ENCODE measurements at regions not wholly inside any gene's neighbourhood (a gene's known extent, or its start where the extent isn't known, plus 50 kb on each side); places are given as distances from the start of the nearest gene placed in this dataset.

GRCh38 chr1:219795363-219795917 is 132.9 kb downstream of the SLC30A10 start:
- 66% methylated on average over 9 of the region's 9 CpGs for WGBS, 2 donors
- Histone ChIP-seq H3K27me3 (ENCODE audit: control insufficient read depth in 1 of 2, insufficient read depth in 2 of 2, low read length in 1 of 2) (no peaks in the 10 kb centered on the region), H3K4me3 (ENCODE audit: low read length in 2 of 2) (no peak overlapping the region), H3K4me1 (ENCODE audit: control insufficient read depth in 1 of 2, insufficient read depth in 2 of 2, low read length in 2 of 2) (no peaks in the 10 kb centered on the region), H3K9me3 (ENCODE audit: control insufficient read depth, low read length) (no peaks in the 10 kb centered on the region), H3K27ac (ENCODE audit: low read depth in 1 of 2, low read length in 2 of 2) (no peak overlapping the region), H3K36me3 (ENCODE audit: control insufficient read depth in 1 of 2, insufficient read depth in 2 of 2, low read length in 1 of 2) (no peaks in the 10 kb centered on the region)
- DNase-seq: no peak
- ATAC-seq (ENCODE audit: low FRiP score): no peak
- intact Hi-C loops (cut with DNase I): no loop called here

- H3K36me3 ChIP-seq (ENCODE audit: control insufficient read depth in 1 of 2, insufficient read depth in 2 of 2, low read length in 1 of 2): no peaks in the 10 kb centered on the region
- no peak for DNase-seq
- H3K4me1 ChIP-seq (ENCODE audit: control insufficient read depth in 1 of 2, insufficient read depth in 2 of 2, low read length in 2 of 2): no peaks in the 10 kb centered on the region
- WGBS, 2 donors: 85 to 89% methylated on average over 8 of the region's 8 CpGs
- intact Hi-C loops (cut with DNase I): no loop called here
- H3K9me3 ChIP-seq (ENCODE audit: control insufficient read depth, low read length): no peaks in the 10 kb centered on the region
- no peak overlapping the region for H3K4me3 ChIP-seq (ENCODE audit: low read length in 2 of 2)
- no peak for ATAC-seq (ENCODE audit: low FRiP score)
- no peaks in the 10 kb centered on the region for H3K27me3 ChIP-seq (ENCODE audit: control insufficient read depth in 1 of 2, insufficient read depth in 2 of 2, low read length in 1 of 2)
- H3K27ac ChIP-seq (ENCODE audit: low read depth in 1 of 2, low read length in 2 of 2): no peak overlapping the region
These were observed 134.1 kb downstream of the SLC30A10 start for GRCh38 chr1:219794085-219794743.

GRCh38 chr1:219792337-219793021 is 135.9 kb downstream of the SLC30A10 start:
- no peak for ATAC-seq (ENCODE audit: low FRiP score)
- Histone ChIP-seq H3K27me3 (ENCODE audit: control insufficient read depth in 1 of 2, insufficient read depth in 2 of 2, low read length in 1 of 2) (no peaks in the 10 kb centered on the region), H3K4me1 (ENCODE audit: control insufficient read depth in 1 of 2, insufficient read depth in 2 of 2, low read length in 2 of 2) (no peaks in the 10 kb centered on the region), H3K36me3 (ENCODE audit: control insufficient read depth in 1 of 2, insufficient read depth in 2 of 2, low read length in 1 of 2) (no peaks in the 10 kb centered on the region), H3K9me3 (ENCODE audit: control insufficient read depth, low read length) (peaks cover 3% of the 10 kb centered on the region), H3K4me3 (ENCODE audit: low read length in 2 of 2) (no peak overlapping the region), H3K27ac (ENCODE audit: low read depth in 1 of 2, low read length in 2 of 2) (no peak overlapping the region)
- intact Hi-C loops (cut with DNase I): no loop called here
- 83 to 87% methylated on average over 3 of the region's 3 CpGs for WGBS, 2 donors
- no peak for DNase-seq

- Histone ChIP-seq H3K9me3 (ENCODE audit: control insufficient read depth, low read length) (peaks cover 3% of the 10 kb centered on the region), H3K4me3 (ENCODE audit: low read length in 2 of 2) (no peak overlapping the region), H3K36me3 (ENCODE audit: control insufficient read depth in 1 of 2, insufficient read depth in 2 of 2, low read length in 1 of 2) (no peaks in the 10 kb centered on the region), H3K27me3 (ENCODE audit: control insufficient read depth in 1 of 2, insufficient read depth in 2 of 2, low read length in 1 of 2) (no peaks in the 10 kb centered on the region), H3K4me1 (ENCODE audit: control insufficient read depth in 1 of 2, insufficient read depth in 2 of 2, low read length in 2 of 2) (no peaks in the 10 kb centered on the region), H3K27ac (ENCODE audit: low read depth in 1 of 2, low read length in 2 of 2) (no peak overlapping the region)
- intact Hi-C loops (cut with DNase I): no loop called here
- ATAC-seq (ENCODE audit: low FRiP score) (no peak), DNase-seq (no peak)
- WGBS, 2 donors: 86 to 88% methylated on average over 2 of the region's 2 CpGs
These were observed 136.6 kb downstream of the SLC30A10 start for GRCh38 chr1:219791766-219792165.

- 14% methylated on average over 5 of the region's 5 CpGs for WGBS, 2 donors
- Histone ChIP-seq H3K9me3 (ENCODE audit: control insufficient read depth, low read length) (peaks cover 3% of the 10 kb centered on the region), H3K27me3 (ENCODE audit: control insufficient read depth in 1 of 2, insufficient read depth in 2 of 2, low read length in 1 of 2) (no peaks in the 10 kb centered on the region), H3K4me3 (ENCODE audit: low read length in 2 of 2) (no peak overlapping the region), H3K4me1 (ENCODE audit: control insufficient read depth in 1 of 2, insufficient read depth in 2 of 2, low read length in 2 of 2) (no peaks in the 10 kb centered on the region), H3K27ac (ENCODE audit: low read depth in 1 of 2, low read length in 2 of 2) (no peak overlapping the region), H3K36me3 (ENCODE audit: control insufficient read depth in 1 of 2, insufficient read depth in 2 of 2, low read length in 1 of 2) (no peaks in the 10 kb centered on the region)
- intact Hi-C loops (cut with DNase I): no loop called here
- DNase-seq (no peak), ATAC-seq (ENCODE audit: low FRiP score) (no peak)
These were observed 137.3 kb downstream of the SLC30A10 start for GRCh38 chr1:219790834-219791615.

DNA sequence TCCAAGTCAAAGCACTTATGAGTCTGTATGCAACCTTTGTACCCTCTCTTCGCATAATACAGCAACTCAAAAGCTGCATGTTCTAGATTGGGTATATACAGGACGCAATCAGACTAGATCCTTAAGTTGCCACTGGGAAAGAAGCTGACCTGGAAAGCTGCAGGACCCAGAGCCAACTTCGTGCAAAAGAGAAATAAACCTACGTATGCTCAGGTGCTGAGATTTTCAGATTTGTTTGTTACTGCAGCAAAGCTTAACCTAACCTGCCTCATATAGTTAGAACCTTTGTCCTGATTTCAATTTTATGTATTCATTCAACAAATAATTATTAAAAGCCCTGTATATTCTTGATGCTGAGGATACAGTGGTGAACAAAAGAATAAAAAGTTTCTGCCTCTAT is 139.7 kb downstream of the SLC30A10 start:
- H3K27me3 ChIP-seq (ENCODE audit: control insufficient read depth in 1 of 2, insufficient read depth in 2 of 2, low read length in 1 of 2): peaks cover 0 to 2% of the 10 kb centered on the region in 2 donors
- H3K27ac ChIP-seq (ENCODE audit: low read depth in 1 of 2, low read length in 2 of 2): no peak overlapping the region
- intact Hi-C loops (cut with DNase I): no loop called here
- no peak for ATAC-seq (ENCODE audit: low FRiP score)
- peaks cover 3% of the 10 kb centered on the region for H3K9me3 ChIP-seq (ENCODE audit: control insufficient read depth, low read length)
- DNase-seq: no peak
- 69 to 72% methylated on average over 4 of the region's 4 CpGs for WGBS, 2 donors
- H3K4me1 ChIP-seq (ENCODE audit: control insufficient read depth in 1 of 2, insufficient read depth in 2 of 2, low read length in 2 of 2): no peaks in the 10 kb centered on the region
- H3K4me3 ChIP-seq (ENCODE audit: low read length in 2 of 2): no peak overlapping the region
- H3K36me3 ChIP-seq (ENCODE audit: control insufficient read depth in 1 of 2, insufficient read depth in 2 of 2, low read length in 1 of 2): no peaks in the 10 kb centered on the region

- intact Hi-C loops (cut with DNase I): no loop called here
- Histone ChIP-seq H3K4me1 (ENCODE audit: control insufficient read depth in 1 of 2, insufficient read depth in 2 of 2, low read length in 2 of 2) (no peaks in the 10 kb centered on the region), H3K9me3 (ENCODE audit: control insufficient read depth, low read length) (peaks cover 3% of the 10 kb centered on the region), H3K27me3 (ENCODE audit: control insufficient read depth in 1 of 2, insufficient read depth in 2 of 2, low read length in 1 of 2) (peaks cover 0 to 2% of the 10 kb centered on the region in 2 donors), H3K4me3 (ENCODE audit: low read length in 2 of 2) (no peak overlapping the region), H3K36me3 (ENCODE audit: control insufficient read depth in 1 of 2, insufficient read depth in 2 of 2, low read length in 1 of 2) (no peaks in the 10 kb centered on the region), H3K27ac (ENCODE audit: low read depth in 1 of 2, low read length in 2 of 2) (no peak overlapping the region)
- DNase-seq (no peak), ATAC-seq (ENCODE audit: low FRiP score) (no peak)
- 52 to 70% methylated on average over 1 of the region's 1 CpG for WGBS, 2 donors
These were observed 140.3 kb downstream of the SLC30A10 start for GRCh38 chr1:219788091-219788490.

DNA sequence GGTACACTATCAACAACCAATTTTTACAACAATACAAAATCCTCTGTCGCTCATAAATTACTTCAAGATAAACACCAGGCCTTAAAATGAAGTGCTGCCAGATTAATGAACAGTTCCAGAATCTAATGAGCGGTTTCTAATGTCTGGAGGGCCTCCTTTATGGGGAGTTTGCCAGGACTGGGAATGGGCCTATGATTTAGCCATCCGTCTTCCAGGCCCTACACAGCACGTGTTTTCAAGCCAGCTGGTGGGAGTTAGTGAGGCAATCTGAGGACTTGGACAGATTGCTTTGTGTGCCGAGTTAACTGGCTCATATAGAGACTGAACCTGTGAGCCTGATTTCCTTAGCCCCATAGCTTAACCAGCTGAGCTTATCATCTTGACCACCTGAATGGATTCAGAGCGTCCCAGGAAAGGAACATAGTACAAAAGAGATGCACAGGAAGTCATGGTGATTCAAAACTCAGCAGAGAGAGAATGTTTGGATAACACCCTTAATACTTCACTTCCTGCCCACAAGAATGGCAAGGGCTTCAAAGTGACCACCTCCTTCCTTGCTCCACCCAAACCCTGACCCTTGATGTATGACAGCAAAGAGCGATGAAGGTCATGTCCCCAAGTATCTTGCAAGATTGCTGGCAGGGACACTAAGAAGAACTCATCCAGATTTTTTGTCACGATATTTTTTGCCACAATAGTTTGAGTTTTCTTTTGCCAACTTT is 143.5 kb downstream of the SLC30A10 start:
- Histone ChIP-seq H3K27me3 (ENCODE audit: control insufficient read depth in 1 of 2, insufficient read depth in 2 of 2, low read length in 1 of 2) (peaks cover 0 to 2% of the 10 kb centered on the region in 2 donors), H3K4me1 (ENCODE audit: control insufficient read depth in 1 of 2, insufficient read depth in 2 of 2, low read length in 2 of 2) (no peaks in the 10 kb centered on the region), H3K27ac (ENCODE audit: low read depth in 1 of 2, low read length in 2 of 2) (no peak overlapping the region), H3K36me3 (ENCODE audit: control insufficient read depth in 1 of 2, insufficient read depth in 2 of 2, low read length in 1 of 2) (no peaks in the 10 kb centered on the region), H3K4me3 (ENCODE audit: low read length in 2 of 2) (no peak overlapping the region), H3K9me3 (ENCODE audit: control insufficient read depth, low read length) (peaks cover 3% of the 10 kb centered on the region)
- DNase-seq (no peak), ATAC-seq (ENCODE audit: low FRiP score) (peak; percentile 49)
- intact Hi-C loops (cut with DNase I): no loop called here
- WGBS, 2 donors: 30 to 43% methylated on average over 8 of the region's 8 CpGs

Measured in aorta (tissue), 5 donors.